GM23248 (cell line): ENCODE measurements at regions not wholly inside any gene's neighbourhood (a gene's known extent, or its start where the extent isn't known, plus 50 kb on each side); places are given as distances from the start of the nearest gene placed in this dataset.

Experiments used
- EZH2 ChIP-seq: fragments of 200-600 bp; sonication (generic); IDR thresholded peaks from 2 replicates; pipeline ENCODE4 v1.6.1; 2018; ENCODE audit warnings: antibody characterized with exemption, mild to moderate bottlenecking; ENCODE audit not compliant: insufficient read depth, poor library complexity, severe bottlenecking
- EZH2phosphoT487 ChIP-seq: fragments of 200-600 bp; sonication (generic); IDR thresholded peaks from 2 replicates; pipeline ENCODE4 v1.6.1; 2018; ENCODE audit warnings: antibody characterized with exemption, moderate library complexity, mild to moderate bottlenecking, low read depth; ENCODE audit not compliant: insufficient read depth

- no peak for TF ChIP-seq EZH2
- no peak for TF ChIP-seq EZH2phosphoT487
Observed at GRCh38 chr12:43213608-43214007, 338.4 kb downstream of the ADAMTS20 start.
